ENCODE measurements at regions not wholly inside any gene's neighbourhood (a gene's known extent, or its start where the extent isn't known, plus 50 kb on each side); places are given as distances from the start of the nearest gene placed in this dataset.

DNA sequence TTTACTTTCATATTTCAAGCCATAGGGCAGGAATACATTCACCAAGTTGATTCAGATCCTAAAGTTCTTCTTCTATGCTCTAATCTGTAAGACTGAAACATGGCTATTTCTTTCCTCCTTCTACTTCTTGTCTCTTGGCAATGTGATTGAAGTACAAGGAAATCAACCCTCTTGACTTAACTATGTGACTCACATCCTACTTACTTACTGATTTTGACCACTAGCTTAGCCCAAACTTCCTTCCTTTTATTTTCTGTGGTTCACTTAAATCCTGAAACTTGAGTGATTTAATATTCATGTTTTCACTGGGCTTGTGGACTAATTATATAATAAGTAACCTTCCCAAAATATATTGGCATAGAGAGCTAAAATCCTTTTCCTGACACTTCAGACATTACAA lies 111.2 kb upstream of the NOVA1 start:
- no peak for DNase-seq
- intact Hi-C loops (cut with DNase I; ENCODE audit: low total_unique reads): loop anchor here (10.0 kb wide), 1 partner anchor 1446 kb away; no protein-coding TSS in a partner anchor
- in situ Hi-C loops (cut with MboI; ENCODE audit: low pct_ligation_motif_present in 1 of 4, low pct_unique_long_range_greater_than_20kb in 1 of 4, low sequenced_read_pairs in 3 of 4): no loop called here

DNA sequence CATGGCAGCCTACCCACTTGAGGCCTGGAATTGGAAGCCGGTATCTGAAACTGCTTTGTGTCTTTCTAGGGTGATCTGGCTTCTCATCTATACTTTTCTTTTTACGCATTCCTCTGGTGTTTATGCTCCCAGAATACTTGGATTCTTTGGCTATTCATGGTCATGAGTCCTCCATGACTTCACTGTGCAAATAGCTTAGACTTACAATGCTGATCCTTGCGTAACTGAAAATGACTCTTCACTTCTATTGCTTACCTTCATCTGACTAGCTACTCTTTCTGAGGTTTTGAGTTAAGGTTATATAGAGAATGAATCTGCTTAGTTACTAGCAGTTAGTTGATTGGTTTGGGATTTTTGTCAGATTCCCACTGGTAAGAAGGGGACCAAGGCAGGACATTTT lies 121.7 kb upstream of the NOVA1 start:
- H3K36me3 ChIP-seq: no peaks in the 10 kb centered on the region
- DNase-seq: no peak
- no peak for TF ChIP-seq POLR2A (IDR thresholded peaks at IDR 0.05)
- TF ChIP-seq, protein P1, sequence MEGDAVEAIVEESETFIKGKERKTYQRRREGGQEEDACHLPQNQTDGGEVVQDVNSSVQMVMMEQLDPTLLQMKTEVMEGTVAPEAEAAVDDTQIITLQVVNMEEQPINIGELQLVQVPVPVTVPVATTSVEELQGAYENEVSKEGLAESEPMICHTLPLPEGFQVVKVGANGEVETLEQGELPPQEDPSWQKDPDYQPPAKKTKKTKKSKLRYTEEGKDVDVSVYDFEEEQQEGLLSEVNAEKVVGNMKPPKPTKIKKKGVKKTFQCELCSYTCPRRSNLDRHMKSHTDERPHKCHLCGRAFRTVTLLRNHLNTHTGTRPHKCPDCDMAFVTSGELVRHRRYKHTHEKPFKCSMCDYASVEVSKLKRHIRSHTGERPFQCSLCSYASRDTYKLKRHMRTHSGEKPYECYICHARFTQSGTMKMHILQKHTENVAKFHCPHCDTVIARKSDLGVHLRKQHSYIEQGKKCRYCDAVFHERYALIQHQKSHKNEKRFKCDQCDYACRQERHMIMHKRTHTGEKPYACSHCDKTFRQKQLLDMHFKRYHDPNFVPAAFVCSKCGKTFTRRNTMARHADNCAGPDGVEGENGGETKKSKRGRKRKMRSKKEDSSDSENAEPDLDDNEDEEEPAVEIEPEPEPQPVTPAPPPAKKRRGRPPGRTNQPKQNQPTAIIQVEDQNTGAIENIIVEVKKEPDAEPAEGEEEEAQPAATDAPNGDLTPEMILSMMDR (IDR thresholded peaks at IDR 0.05): no peak
- no peak for TF ChIP-seq EP300 (IDR thresholded peaks at IDR 0.05; ENCODE audit: low read depth)
- no peak for TF ChIP-seq POLR2AphosphoS5 (IDR thresholded peaks at IDR 0.05)
- no peak overlapping the region for H3K27ac ChIP-seq
- in situ Hi-C loops (cut with MboI; ENCODE audit: low pct_ligation_motif_present in 1 of 4, low pct_unique_long_range_greater_than_20kb in 1 of 4, low sequenced_read_pairs in 3 of 4) (no loop called here), intact Hi-C loops (cut with DNase I; ENCODE audit: low total_unique reads) (no loop called here)
- H3K4me3 ChIP-seq: no peak overlapping the region
- H3K4me1 ChIP-seq: no peaks in the 10 kb centered on the region
- WGBS, 2 donors (ENCODE audit: low coverage in 1 of 2): 92 to 94% methylated on average over 2 to 3 of the region's 3 CpGs
- H3K9me3 ChIP-seq: no peaks in the 10 kb centered on the region
- no peaks in the 10 kb centered on the region for H3K27me3 ChIP-seq

More for the DNA sequence above, 111.2 kb upstream of the NOVA1 start:
- Histone ChIP-seq H3K9me3 (no peaks in the 10 kb centered on the region), H3K36me3 (no peaks in the 10 kb centered on the region), H3K27me3 (no peaks in the 10 kb centered on the region), H3K4me3 (no peak overlapping the region), H3K4me1 (no peaks in the 10 kb centered on the region), H3K27ac (no peak overlapping the region)
- no peak for TF ChIP-seq POLR2AphosphoS5 (IDR thresholded peaks at IDR 0.05)
- TF ChIP-seq, protein P1 (IDR thresholded peaks at IDR 0.05): no peak
- no peak for TF ChIP-seq POLR2A (IDR thresholded peaks at IDR 0.05)
- no peak for TF ChIP-seq EP300 (IDR thresholded peaks at IDR 0.05; ENCODE audit: low read depth)

DNA sequence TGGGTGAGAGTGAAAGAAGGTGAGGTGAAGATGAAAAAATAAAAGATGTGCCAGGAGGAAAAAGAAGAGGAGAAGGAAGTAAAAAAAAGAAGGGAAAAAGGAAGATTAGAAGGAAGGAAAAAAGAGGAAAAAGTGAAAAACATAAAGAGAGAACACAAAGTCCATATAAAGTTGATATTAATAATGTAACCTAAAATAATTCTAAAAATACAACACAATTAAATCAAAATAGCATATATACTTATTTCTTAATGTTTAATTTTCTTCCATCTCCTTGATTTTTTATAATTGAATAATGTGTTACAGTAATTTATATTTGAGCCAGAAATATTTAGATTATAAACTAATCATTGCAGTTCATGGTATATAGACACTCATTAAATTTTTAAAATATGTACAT lies 124.4 kb upstream of the NOVA1 start:
- DNase-seq: no peak
- Histone ChIP-seq H3K9me3 (no peaks in the 10 kb centered on the region), H3K36me3 (no peaks in the 10 kb centered on the region), H3K27me3 (no peaks in the 10 kb centered on the region), H3K4me1 (no peaks in the 10 kb centered on the region), H3K27ac (no peak overlapping the region), H3K4me3 (no peak overlapping the region)
- in situ Hi-C loops (cut with MboI; ENCODE audit: low pct_ligation_motif_present in 1 of 4, low pct_unique_long_range_greater_than_20kb in 1 of 4, low sequenced_read_pairs in 3 of 4): no loop called here
- intact Hi-C loops (cut with DNase I; ENCODE audit: low total_unique reads): no loop called here
- TF ChIP-seq POLR2A (IDR thresholded peaks at IDR 0.05): no peak

DNA sequence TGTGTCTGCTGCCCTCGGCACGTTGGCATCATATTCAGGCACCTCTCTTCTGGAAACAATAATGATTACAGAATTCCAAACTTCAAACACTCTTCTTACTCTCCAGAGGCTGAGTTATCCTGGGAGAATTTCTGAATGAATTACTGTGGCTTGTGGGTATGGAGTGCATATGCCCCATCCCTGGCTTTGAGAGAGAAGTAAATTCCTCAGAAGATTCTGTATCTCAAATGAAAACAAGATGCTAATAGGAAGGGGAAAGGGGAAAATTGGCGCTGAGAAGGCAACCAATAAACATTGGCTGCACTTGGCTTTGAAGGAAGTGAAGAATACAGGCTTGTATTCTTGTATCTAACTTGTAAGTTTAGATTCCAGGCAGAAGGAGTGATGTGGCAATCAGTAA lies 132.0 kb upstream of the NOVA1 start:
- in situ Hi-C loops (cut with MboI; ENCODE audit: low pct_ligation_motif_present in 1 of 4, low pct_unique_long_range_greater_than_20kb in 1 of 4, low sequenced_read_pairs in 3 of 4) (no loop called here), intact Hi-C loops (cut with DNase I; ENCODE audit: low total_unique reads) (no loop called here)
- WGBS, 2 donors (ENCODE audit: low coverage in 1 of 2): 69% methylated on average over 3 of the region's 3 CpGs; no CpG with 5 or more reads in 1 of the 2 donors
- no peak for DNase-seq
- H3K27me3 ChIP-seq: no peaks in the 10 kb centered on the region
- no peaks in the 10 kb centered on the region for H3K36me3 ChIP-seq
- H3K4me1 ChIP-seq: no peaks in the 10 kb centered on the region
- H3K27ac ChIP-seq: no peak overlapping the region
- H3K4me3 ChIP-seq: no peak overlapping the region
- TF ChIP-seq POLR2AphosphoS5 (IDR thresholded peaks at IDR 0.05) (no peak), POLR2A (IDR thresholded peaks at IDR 0.05) (no peak), EP300 (IDR thresholded peaks at IDR 0.05; ENCODE audit: low read depth) (no peak)
- TF ChIP-seq, protein P1 (IDR thresholded peaks at IDR 0.05): no peak
- no peaks in the 10 kb centered on the region for H3K9me3 ChIP-seq

DNA sequence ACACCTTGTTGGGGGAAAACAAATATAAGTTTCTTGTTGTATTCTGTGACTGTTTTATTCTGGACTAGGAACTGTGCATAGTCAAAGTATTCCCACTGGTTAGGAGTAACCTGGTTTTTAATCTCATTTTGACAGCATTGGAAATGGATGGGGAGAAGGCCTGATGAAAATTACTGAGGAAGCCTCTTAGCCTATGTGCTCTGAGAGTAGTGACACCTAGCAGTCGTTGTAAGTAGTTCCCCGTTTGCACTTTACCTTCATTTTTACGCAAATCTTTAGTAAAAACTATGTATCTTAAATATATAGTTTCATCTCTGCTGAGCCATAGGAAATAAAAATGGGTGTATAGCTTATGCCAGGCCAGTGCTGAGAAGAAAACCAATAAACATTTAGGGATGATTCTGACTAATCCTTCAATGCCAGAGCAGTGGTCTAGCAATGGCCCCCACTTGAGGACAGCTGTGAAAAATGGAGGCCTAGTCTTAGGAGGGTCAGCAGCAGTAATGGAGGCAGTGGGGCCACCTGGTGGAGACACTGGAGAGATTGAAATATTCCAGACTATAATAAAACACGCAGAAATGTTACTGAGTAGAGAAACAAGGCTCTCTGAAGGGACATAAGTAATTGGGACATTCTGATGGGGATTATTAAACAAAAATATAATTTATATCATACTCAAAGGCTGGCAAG lies 133.2 kb upstream of the NOVA1 start:
- TF ChIP-seq EP300 (IDR thresholded peaks at IDR 0.05; ENCODE audit: low read depth) (no peak), POLR2AphosphoS5 (IDR thresholded peaks at IDR 0.05) (no peak)
- TF ChIP-seq, protein P1 (IDR thresholded peaks at IDR 0.05): peak in 4 of 5 experiments; percentile 27 to 36 (median 32)
- H3K27me3 ChIP-seq: no peaks in the 10 kb centered on the region
- no peak for DNase-seq
- H3K4me1 ChIP-seq: no peaks in the 10 kb centered on the region
- H3K4me3 ChIP-seq: no peak overlapping the region
- in situ Hi-C loops (cut with MboI; ENCODE audit: low pct_ligation_motif_present in 1 of 4, low pct_unique_long_range_greater_than_20kb in 1 of 4, low sequenced_read_pairs in 3 of 4) (no loop called here), intact Hi-C loops (cut with DNase I; ENCODE audit: low total_unique reads) (no loop called here)
- H3K36me3 ChIP-seq: no peaks in the 10 kb centered on the region
- 76 to 82% methylated on average over 4 of the region's 4 CpGs for WGBS, 2 donors (ENCODE audit: low coverage in 1 of 2)
- no peak overlapping the region for H3K27ac ChIP-seq
- no peaks in the 10 kb centered on the region for H3K9me3 ChIP-seq
